Fibroblast of skin of right biceps (primary cell): ENCODE measurements at regions not wholly inside any gene's neighbourhood (a gene's known extent, or its start where the extent isn't known, plus 50 kb on each side); places are given as distances from the start of the nearest gene placed in this dataset.
"Not testable (repeated sequence)": the region's sequence is repeated elsewhere in the genome, so short reads cannot be mapped to it uniquely, and the experiment has no call there.

ENCODE experiments used
- DNase-seq: peaks from one replicate; pipeline ENCODE4 v3.0.0-alpha.2; 2013

GRCh38 chr7:124208173-124208572 lies 175.3 kb upstream of the TMEM229A start:
- no peak for DNase-seq

- DNase-seq: no peak
These were observed 172.7 kb upstream of the TMEM229A start for GRCh38 chr7:124205526-124205925.

DNA sequence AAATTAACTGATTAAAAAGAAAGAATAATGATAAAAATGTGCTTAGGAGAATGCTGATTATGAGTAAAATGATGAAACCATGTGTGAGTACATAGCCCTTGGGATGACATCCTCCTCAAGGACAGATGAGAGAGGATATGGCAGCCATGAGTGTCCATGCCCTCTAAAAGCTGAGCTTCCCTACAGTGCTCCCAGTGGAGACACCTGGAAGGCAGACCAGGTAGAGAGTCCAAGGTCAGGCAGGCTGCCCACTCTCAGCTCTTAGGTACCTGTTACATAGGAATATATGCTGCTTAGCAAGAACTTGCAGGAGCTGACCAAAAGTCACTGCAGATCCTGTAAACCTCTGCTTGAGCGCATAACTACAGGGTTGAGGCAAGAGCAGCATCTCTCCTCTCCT lies 169.7 kb upstream of the TMEM229A start:
- no peak for DNase-seq

DNA sequence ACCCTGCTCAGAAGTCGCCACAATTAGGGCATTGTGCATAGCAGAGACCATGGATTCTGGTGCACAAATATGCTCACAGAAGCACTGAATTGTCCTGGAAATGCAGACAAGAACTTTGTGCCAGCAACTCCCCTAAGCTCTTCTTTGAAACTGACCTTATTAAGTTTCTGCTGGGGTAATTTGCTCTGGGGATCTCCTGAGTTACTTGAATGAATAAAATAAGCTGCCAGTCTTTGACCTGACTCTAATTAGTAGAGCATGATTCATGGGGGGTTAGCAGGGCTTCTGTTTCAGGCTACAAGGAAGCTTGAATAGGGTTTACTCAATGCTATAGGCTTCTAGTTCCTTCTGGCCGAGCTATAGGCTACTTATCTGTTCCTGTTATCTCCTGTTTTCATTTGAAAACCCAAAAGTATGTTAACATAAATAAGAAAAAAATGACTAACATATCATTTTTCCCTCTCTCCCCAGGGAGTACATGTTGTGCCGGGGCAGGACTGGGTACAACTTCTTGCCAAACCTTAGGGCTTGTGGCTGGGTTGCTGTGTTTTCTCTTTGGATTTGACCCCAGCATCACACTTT lies 169.0 kb upstream of the TMEM229A start:
- DNase-seq: no peak

GRCh38 chr7:124196519-124196918 lies 163.7 kb upstream of the TMEM229A start:
- no peak for DNase-seq

GRCh38 chr7:124192885-124193284 lies 160.0 kb upstream of the TMEM229A start:
- no peak for DNase-seq

DNA sequence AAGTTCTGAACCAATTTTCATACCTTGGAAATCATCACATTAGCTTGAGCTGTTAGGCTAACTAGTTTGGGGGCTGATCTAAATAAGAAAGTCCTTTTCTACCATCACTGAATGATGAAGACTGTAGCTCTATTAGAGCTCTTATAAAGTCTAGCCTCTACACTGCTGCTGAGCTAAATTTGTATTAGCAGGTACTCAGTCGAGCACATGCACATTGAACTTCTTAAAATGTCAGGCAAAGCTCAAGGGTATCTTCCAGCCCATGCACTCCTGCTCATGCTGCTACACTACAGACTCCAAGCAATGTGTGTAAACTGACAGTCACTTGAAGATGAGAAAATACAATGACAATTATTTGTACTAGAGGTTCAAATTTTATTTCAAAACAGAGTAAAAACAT lies 158.8 kb upstream of the TMEM229A start:
- no peak for DNase-seq

DNA sequence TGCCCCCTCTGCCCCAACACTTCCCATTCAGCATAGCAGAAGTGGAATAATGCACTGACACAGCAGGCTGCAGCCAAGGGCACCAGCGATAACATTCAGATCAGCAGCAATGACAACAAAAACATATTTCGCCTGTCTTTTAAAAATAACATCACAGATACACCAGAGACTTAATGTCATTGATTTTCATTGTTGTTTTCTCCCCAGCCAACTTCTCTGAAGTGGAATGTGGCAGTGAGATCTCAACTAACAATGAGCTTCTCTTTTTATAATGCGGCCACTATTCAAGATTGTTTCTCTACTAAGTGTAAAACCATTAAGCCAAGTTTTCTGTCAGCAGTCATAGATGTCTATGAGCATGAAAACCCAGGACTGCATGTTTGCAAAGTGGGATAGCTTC lies 158.2 kb upstream of the TMEM229A start:
- DNase-seq: no peak

GRCh38 chr7:124188576-124188975 lies 155.7 kb upstream of the TMEM229A start:
- no peak for DNase-seq

- DNase-seq: no peak
These were observed 155.1 kb upstream of the TMEM229A start for GRCh38 chr7:124187962-124188361.

- DNase-seq: no peak
These were observed 150.8 kb upstream of the TMEM229A start for GRCh38 chr7:124183649-124184048.

DNA sequence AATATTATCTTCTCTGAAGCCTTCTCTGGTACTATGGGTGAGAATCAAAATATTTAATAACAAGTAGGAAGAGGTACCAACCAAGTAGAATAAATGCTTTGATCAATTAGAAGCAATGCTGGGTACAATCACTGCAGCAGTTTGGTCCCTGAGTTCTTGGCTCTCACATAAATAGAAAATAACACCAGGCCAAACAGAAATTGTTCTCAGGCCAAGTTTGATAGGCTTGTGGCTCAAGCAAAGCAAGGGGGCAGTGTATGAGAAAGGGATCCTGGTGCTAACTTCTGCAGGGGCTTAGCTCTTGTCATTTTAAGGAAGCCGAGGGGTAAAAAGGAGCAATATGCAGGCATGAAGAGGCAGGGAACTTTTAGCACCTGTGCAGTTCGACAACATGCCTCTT lies 146.8 kb upstream of the TMEM229A start:
- no peak for DNase-seq

- no peak for DNase-seq
These were observed 145.0 kb upstream of the TMEM229A start for GRCh38 chr7:124177891-124178290.

DNA sequence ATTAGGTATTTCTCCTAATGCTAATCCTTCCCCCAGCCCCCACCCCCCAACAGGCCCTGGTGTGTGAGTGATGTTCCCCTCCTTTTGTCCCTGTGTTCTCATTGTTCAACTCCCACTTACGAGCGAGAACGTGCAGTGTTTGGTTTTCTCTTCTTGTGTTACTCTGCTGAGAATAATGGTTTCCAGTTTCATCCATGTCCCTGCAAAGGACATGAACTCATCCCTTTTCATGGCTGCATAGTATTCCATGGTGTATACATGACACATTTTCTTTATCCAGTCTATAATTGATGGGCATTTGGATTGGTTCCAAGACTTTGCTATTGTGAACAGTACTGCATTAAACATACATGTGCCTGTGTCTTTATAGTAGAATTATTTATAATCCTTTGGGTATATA lies 138.9 kb upstream of the TMEM229A start:
- not testable (repeated sequence) for DNase-seq

DNA sequence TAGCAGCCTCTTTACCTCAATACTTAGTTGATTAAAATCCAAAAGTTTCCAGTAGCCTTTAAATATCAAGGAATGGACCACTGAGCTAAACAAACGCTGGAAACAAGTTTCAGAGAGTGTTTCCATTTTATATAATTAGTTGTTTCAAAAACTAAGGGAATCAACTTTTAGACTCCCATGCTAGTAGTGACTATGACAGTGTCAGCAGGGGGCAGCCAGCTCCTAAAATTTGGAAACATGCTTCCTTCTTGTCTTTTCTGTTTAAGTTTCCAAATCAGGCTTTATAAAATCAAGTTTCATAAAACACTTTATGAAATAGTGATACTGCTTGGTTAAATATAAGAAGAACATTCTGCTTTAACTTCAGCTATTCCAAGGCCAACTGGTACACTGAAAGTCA lies 138.2 kb upstream of the TMEM229A start:
- no peak for DNase-seq

- DNase-seq: no peak
These were observed 135.7 kb upstream of the TMEM229A start for GRCh38 chr7:124168616-124169015.

DNA sequence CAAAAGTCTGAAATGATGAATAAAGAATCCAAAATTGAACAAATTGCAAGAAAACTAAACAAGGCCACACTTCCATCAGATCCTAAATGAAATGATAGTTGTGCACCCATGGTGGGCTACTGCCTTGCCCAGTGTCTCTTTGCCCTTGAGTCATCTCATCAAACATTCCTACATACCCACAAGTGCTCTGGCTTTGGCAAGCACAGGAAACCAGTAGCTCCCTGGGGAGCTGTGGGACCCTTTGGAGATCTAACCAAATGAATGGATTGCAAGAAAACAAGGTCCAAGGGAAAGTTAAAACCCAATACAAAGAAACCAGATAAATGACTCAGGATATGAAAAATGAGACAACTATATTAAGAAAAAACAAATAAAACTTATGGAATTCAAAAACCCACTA lies 129.8 kb upstream of the TMEM229A start:
- DNase-seq: peak; percentile 24

- peak; percentile 5 for DNase-seq
These were observed 122.7 kb upstream of the TMEM229A start for GRCh38 chr7:124155432-124156022.

- peak; percentile 27 for DNase-seq
These were observed 120.2 kb upstream of the TMEM229A start for GRCh38 chr7:124152859-124153692.

DNA sequence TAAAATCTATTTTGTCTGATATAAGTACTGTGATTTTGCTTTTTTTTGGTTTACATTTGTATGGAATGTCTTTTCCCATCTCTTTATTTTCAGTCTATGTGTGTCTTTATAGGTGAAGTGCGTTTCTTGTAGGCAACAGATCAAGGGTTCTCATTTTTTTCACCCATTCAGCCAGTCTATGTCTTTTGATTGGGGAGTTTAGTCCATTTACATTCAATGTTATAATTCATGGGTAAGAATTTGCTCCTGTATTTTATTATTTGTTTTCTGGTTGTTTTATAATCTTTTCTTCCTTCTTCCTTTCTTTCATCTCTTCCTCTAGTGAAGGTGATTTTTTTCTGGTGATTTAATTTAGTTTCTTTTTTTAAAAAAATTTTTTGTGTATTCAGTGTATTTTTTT lies 104.8 kb upstream of the TMEM229A start:
- DNase-seq: no peak

GRCh38 chr7:124124201-124124600 lies 91.3 kb upstream of the TMEM229A start:
- DNase-seq: no peak

- DNase-seq: no peak
These were observed 88.0 kb upstream of the TMEM229A start for GRCh38 chr7:124120911-124121310.

GRCh38 chr7:124113045-124113444 lies 80.2 kb upstream of the TMEM229A start:
- no peak for DNase-seq

GRCh38 chr7:124106575-124106974 lies 73.7 kb upstream of the TMEM229A start:
- no peak for DNase-seq
